ENCODE measurements at regions not wholly inside any gene's neighbourhood (a gene's known extent, or its start where the extent isn't known, plus 50 kb on each side); places are given as distances from the start of the nearest gene placed in this dataset.

DNA sequence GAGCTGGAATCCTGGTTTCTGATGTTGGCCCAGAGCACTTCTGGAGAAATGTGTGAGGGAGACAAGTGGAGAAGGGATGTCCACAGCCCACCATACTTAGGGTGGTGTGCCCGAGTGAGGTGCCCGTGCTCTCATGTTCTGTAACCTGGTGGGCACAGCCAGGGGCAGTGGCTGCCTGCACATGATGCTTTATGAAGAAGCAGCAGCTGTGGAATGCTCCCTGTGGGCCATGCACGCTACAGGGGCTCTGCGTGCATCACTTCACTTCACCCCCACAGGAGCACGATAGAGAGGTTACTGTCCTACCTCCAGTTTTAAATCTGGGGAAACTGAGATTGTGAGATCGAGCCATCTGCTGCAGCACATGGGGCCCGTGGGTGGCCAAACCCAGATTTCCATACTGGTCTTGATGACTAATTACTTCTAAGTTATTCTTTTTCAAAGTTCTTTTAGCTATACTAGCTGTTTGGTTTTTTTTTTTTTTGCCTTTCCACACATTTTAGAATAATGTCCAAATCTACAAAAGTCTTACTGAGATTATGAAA is 441.6 kb downstream of the GADD45G start (continued):
- TF ChIP-seq, protein P1, sequence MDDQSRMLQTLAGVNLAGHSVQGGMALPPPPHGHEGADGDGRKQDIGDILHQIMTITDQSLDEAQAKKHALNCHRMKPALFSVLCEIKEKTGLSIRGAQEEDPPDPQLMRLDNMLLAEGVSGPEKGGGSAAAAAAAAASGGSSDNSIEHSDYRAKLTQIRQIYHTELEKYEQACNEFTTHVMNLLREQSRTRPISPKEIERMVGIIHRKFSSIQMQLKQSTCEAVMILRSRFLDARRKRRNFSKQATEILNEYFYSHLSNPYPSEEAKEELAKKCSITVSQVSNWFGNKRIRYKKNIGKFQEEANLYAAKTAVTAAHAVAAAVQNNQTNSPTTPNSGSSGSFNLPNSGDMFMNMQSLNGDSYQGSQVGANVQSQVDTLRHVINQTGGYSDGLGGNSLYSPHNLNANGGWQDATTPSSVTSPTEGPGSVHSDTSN (IDR thresholded peaks at IDR 0.05; ENCODE audit: insufficient replicate concordance, low read depth, low read length), result no peak
- no peak for TF ChIP-seq NBN (IDR thresholded peaks at IDR 0.05)

DNA sequence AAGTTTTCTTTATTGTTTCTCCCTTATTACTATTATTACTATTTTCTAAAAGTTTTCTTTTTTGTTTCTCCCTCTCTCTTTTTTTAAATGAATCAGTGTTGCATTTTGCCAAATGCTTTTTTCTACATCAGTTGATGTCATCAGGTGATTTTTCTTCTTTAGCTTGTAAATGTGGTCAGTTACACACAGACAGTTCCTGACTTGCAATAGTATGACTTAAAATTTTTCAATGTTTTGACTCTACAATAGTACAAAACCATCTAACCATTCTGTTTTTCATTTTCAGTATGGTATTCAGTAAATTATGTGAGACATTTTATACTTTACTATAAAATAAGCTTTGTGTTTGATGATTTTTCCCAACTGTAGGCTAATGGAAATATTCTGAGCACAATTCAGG is 443.0 kb downstream of the GADD45G start:
- ChIA-PET RAD21 (ENCODE audit: unreplicated experiment) (no interaction called here), CTCF (interaction anchor here (1.8 kb wide), 1 partner anchor 14 kb away, joined by 5 read pairs; no protein-coding TSS in a partner anchor), POLR2A (no interaction called here), SMC1A (ENCODE audit: uncharacterized antibody, unreplicated experiment) (interaction anchor here (0.6 to 1.4 kb wide), 2 partner anchors 18 to 52 kb away, joined by 3 to 5 read pairs; no protein-coding TSS in a partner anchor)
- Histone ChIP-seq H2AFZ (ENCODE audit: control insufficient read depth, low read depth, low read length) (no peak overlapping the region), H4K20me1 (ENCODE audit: control insufficient read depth, insufficient read depth) (no peaks in the 10 kb centered on the region), H3K36me3 (ENCODE audit: control insufficient read depth in 2 of 2, insufficient read depth in 2 of 2, low read length in 1 of 2) (no peaks in the 10 kb centered on the region), H3K79me2 (ENCODE audit: control insufficient read depth, insufficient read depth, low read length) (no peaks in the 10 kb centered on the region), H3K4me3 (no peak overlapping the region), H3K9me3 (replicated peaks; ENCODE audit: control insufficient read depth, insufficient read depth, low read length) (no peaks in the 10 kb centered on the region), H3K27me3 (replicated peaks in 1 of 2; ENCODE audit: control insufficient read depth in 2 of 2, insufficient read depth in 2 of 2, low read length in 1 of 2) (no peaks in the 10 kb centered on the region; a peak in 1 of 4 replicates), H3K4me2 (ENCODE audit: control insufficient read depth, insufficient read depth) (no peak overlapping the region), H3K27ac (ENCODE audit: control insufficient read depth, insufficient read depth) (no peak overlapping the region), H3K9ac (ENCODE audit: control insufficient read depth, insufficient read depth, low read length) (no peak overlapping the region), H3K4me1 (ENCODE audit: control insufficient read depth, insufficient read depth, low read length) (no peaks in the 10 kb centered on the region)
- FAIRE-seq (no peak), ATAC-seq (no peak), DNase-seq (ENCODE audit: low read depth, low spot score) (no peak)
- BruUV-seq (replicated peaks), result no TSS peak
- in situ Hi-C loops (cut with MboI), result no loop called here
- intact Hi-C loops (cut with micrococcal nuclease; ENCODE audit: unreplicated experiment), result no loop called here
- TF ChIP-seq, protein P2, sequence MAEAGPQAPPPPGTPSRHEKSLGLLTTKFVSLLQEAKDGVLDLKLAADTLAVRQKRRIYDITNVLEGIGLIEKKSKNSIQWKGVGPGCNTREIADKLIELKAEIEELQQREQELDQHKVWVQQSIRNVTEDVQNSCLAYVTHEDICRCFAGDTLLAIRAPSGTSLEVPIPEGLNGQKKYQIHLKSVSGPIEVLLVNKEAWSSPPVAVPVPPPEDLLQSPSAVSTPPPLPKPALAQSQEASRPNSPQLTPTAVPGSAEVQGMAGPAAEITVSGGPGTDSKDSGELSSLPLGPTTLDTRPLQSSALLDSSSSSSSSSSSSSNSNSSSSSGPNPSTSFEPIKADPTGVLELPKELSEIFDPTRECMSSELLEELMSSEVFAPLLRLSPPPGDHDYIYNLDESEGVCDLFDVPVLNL (IDR thresholded peaks at IDR 0.05; ENCODE audit: low read depth, low read length), result no peak
- TF ChIP-seq, protein P3, sequence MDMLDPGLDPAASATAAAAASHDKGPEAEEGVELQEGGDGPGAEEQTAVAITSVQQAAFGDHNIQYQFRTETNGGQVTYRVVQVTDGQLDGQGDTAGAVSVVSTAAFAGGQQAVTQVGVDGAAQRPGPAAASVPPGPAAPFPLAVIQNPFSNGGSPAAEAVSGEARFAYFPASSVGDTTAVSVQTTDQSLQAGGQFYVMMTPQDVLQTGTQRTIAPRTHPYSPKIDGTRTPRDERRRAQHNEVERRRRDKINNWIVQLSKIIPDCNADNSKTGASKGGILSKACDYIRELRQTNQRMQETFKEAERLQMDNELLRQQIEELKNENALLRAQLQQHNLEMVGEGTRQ (IDR thresholded peaks at IDR 0.05; ENCODE audit: borderline replicate concordance, low read depth, low read length), result no peak
- TF ChIP-seq ZNF217 (IDR thresholded peaks at IDR 0.05) (no peak), BRCA1 (IDR thresholded peaks at IDR 0.05; ENCODE audit: low read depth, low read length) (no peak), SMAD5 (IDR thresholded peaks at IDR 0.05; ENCODE audit: low read depth) (no peak), CBX5 (IDR thresholded peaks at IDR 0.05; ENCODE audit: low read depth) (no peak), KDM1A (IDR thresholded peaks at IDR 0.05; ENCODE audit: borderline replicate concordance) (no peak), KLF5 (IDR thresholded peaks at IDR 0.05; ENCODE audit: partially characterized antibody) (no peak), TARDBP (IDR thresholded peaks at IDR 0.05; ENCODE audit: borderline replicate concordance) (no peak), ETV6 (conservative IDR thresholded peaks at IDR 0.05 in 1 of 2, IDR thresholded peaks at IDR 0.05 in 1 of 2; ENCODE audit: borderline replicate concordance in 1 of 2, low read depth in 1 of 2) (no peak)
- TF ChIP-seq, protein P4, sequence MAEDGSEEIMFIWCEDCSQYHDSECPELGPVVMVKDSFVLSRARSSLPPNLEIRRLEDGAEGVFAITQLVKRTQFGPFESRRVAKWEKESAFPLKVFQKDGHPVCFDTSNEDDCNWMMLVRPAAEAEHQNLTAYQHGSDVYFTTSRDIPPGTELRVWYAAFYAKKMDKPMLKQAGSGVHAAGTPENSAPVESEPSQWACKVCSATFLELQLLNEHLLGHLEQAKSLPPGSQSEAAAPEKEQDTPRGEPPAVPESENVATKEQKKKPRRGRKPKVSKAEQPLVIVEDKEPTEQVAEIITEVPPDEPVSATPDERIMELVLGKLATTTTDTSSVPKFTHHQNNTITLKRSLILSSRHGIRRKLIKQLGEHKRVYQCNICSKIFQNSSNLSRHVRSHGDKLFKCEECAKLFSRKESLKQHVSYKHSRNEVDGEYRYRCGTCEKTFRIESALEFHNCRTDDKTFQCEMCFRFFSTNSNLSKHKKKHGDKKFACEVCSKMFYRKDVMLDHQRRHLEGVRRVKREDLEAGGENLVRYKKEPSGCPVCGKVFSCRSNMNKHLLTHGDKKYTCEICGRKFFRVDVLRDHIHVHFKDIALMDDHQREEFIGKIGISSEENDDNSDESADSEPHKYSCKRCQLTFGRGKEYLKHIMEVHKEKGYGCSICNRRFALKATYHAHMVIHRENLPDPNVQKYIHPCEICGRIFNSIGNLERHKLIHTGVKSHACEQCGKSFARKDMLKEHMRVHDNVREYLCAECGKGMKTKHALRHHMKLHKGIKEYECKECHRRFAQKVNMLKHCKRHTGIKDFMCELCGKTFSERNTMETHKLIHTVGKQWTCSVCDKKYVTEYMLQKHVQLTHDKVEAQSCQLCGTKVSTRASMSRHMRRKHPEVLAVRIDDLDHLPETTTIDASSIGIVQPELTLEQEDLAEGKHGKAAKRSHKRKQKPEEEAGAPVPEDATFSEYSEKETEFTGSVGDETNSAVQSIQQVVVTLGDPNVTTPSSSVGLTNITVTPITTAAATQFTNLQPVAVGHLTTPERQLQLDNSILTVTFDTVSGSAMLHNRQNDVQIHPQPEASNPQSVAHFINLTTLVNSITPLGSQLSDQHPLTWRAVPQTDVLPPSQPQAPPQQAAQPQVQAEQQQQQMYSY (CRISPR knock-in tag; IDR thresholded peaks at IDR 0.05), result no peak
